NCI-H526 (cell line): ENCODE measurements at regions not wholly inside any gene's neighbourhood (a gene's known extent, or its start where the extent isn't known, plus 50 kb on each side); places are given as distances from the start of the nearest gene placed in this dataset.

Experiments used
- DNase-seq, 2 experiments: peaks; one replicate each; lab custom pipeline; 2025; lab: John Stamatoyannopoulos, UW

DNA sequence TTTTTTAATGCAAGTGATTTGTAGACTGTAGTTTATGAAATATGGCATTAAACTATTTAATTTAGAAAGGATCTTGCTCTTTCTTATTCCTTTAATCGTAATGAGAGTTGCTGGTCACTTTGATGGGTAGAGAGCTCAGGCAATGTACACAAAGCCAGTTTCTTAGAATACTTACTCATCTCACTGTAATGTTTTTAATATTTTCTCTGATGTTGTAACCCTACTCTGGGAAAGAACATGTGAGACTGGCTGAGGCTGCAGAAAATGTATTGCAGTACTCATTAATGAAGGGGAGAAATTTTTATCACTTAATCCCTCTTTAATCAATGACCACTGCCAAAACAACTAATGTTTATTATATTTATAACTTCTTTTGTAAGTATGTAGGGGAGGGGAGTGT is 479.4 kb upstream of the KCNMB2 start:
- no peak for DNase-seq

DNA sequence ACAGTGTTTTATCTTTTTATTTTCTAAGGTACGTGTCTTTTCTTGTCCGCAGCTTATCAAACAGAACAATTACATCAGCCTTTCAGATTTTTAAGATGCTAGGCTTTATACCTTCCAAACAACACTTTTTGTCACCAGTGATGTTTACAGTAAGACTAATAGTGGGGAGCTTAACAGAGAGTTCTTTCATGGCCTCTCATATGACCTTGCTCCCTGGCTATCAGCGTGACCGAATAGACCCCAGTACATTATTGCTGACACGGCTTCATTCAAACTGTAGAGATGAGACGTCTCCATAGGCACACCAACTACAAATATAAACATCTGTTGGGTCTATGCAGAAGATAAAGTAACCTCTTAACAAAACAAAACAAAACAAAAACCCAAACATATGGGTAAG is 477.6 kb upstream of the KCNMB2 start:
- no peak for DNase-seq

DNA sequence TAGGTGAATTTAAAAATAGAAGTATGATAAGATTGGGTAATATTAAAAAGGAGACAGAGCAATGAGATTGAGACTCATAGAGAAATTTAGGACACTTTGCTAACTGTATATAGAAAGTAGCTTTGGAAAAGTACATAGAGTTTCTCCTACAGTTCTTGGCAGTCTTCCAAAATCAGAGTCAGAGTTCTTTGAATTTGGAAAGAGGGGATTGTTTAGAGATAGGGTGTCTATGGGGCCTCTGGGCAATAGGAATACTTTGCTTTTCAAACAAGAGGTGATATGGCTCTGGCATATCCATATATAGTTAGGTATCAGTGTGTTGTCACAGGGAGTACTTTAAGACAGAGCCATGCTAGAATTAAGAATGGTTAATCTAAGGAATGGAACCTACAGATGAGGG is 477.1 kb upstream of the KCNMB2 start:
- DNase-seq = no peak

DNA sequence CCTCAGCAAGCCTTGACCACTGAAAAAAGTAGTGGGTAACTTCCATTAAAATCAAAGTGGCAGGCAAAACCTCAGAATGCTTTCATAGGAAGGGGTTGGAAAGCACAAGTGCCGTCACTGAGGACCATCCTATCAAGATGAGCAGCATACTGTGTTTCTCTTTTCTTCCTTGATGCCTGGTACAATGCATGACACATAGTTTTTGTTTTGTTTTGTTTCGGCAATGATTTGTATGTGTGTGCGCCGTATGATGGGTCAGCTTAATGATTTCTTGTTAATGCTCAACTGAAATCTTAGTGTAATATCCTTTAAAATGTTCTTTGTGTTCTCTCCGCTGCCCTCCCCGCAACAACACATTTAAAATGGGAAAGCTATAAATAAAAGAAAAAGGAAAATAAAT is 476.4 kb upstream of the KCNMB2 start:
- DNase-seq = no peak

DNA sequence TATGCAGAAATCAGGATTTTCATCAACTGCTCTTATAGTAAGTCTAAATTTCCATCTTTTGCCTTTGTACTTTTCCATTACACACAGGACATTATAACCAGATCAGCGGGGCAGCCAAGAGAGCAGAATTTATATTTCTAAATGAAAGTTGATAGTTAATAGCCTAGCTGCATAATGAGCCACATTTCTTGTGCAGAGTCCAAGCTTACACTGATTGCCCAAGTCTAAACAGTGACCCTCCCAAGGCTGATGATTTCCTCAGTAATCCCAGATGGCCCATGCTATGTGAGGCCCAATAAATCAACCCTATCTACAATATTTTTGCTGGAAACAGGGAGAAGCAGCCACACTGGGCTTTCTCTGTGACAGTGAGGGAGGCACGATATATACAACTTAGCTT is 475.8 kb upstream of the KCNMB2 start:
- no peak for DNase-seq

DNA sequence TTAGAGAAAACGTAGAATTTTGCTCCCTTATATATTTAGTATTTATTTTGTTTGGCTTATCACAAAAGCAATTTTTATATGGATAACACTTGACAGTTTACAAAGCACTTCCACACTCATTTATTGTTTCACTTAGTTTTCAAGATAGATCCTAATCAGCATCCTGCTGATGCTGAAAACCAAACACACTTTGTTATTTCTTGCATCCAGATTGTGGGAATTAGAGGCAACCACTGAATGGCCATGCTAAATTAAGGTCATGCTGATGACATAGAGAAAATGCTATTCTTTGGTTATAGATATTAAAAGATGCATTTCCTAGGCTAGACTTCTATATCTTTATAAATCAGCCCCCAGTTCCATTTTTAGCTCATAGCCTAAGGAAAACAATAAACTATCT is 474.1 kb upstream of the KCNMB2 start:
- no peak for DNase-seq

DNA sequence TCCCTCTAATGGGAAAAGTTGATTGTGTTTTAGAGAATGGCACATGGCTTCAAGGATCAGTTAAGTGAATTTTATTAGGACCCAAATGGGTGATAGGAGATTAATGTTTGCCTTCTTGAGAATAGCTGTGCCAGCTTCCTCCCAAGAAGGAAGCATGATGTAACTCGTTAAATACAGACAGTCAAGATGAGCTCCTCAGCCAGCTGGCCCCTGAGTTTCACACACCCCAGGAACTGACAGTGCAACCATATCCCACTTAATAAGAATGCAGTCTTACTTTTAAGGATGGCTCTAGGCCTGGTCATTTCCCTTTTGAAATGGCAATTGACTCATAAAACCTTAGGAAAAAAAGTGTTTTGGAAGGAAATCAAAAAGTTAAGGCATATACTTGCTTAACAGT is 472.8 kb upstream of the KCNMB2 start:
- no peak for DNase-seq

DNA sequence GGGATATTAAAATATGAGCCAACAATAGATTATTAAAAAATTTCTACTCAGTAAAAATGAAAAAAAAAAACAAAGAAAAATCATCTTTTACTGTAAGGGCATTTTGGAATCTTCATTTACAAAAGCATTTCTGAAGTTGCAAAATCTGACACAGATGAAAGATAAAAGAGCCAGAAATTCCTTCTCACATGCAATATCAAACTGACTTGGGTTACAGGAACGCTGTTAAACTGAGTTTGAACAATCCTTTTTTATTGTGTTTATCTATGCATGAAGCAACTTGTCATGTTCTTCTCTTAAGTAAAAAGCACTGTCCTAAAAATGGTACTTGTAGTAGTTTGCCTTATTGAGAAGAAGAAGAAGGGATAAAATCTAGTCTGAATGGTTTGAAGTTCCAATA is 468.5 kb upstream of the KCNMB2 start:
- DNase-seq = no peak

DNA sequence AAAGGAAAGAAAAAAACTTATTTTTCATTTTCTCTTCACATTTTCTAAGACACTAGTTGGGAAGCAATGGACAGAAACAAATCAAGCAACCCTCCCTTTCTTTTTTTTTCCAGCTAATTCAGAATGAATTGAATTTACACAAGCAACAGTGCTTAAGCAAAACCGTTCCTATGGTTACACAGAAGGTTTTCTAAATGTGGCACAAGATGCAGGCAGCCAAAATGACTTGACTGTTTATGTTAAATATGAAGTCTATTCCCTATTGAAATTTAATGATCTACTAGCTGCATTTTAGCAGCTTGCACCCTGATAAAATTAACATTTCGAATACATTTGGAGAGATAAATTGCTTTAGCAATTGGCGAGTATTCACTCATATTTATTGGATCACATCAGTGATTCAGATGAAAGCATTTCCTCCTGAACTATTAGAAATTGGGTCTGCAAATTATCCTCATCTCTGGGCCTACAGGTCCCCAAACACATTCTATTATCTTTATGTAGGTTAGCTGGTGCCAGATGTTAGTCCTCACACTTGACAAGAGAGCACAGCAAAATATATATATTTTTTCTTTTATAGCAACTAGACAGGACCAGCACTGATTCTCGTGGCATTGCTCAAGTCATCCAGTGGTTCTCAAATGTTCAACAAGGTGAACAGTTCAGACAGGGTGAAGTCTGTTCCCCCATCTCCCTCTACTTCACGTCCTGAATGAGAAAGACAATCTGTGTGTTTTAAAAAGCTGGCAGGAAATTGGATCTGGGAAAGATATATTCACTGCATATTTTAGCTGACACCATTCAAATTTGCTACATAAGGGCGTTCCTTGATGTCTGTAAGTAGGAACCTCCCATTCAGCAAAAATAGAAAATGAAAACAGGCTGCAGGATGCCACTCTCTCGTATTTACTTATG is 463.6 kb upstream of the KCNMB2 start:
- DNase-seq = peak; percentile 12 to 52

DNA sequence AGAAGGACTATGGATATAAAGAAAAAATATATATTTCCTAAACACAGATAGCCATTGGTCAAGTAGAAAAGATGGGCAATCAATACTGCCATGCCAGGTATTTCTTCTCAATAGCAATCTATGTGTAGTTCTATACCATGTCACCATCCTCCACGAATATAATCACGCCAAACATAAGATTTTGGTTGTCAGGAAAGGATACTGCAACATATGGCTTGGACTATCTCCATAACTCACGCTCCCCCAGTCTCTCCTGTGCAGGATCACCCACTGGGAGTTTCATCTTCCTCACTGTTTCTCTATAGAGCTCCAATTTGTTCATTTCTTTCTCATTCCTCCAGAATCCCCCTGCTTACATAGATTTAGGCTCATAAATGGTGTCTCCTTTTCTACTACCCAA is 462.9 kb upstream of the KCNMB2 start:
- DNase-seq = no peak

DNA sequence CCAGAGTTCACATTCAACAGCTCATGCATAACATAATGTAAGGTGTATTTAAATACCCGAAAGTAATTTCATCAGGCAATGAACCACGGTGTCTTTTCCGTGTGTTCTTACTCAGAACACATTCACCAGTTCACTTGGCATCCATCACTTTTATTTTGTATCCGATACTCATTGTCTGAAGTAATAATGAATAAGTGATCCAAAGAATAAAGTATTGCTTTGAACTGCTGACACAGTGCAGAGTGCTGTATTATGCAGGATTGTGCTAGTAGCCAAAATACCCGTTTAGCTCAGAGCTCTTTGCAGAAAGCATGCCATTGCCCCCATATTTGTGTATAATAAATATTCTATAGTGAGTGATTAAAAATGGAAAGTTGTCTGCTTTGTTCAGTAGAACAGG is 460.9 kb upstream of the KCNMB2 start:
- DNase-seq = peak; percentile 18 to 20

DNA sequence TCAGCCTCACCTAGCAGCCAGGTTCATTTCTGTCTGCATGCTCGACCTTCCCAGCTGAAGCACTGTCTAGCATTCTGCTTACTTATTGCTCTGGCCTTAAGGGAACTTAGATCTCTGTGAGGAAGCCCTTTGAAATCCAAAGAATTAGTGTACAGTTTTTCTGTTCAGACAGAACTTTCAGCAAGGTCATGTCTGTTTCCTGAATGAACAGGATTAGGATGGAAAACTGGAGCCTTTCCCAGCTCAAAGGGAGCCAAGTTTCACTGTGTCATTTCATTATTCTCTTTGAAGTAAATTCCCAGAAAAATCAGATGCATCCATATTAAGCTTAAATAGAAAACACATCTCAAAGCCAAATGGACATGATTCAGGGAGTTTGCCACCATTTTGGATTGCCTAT is 457.3 kb upstream of the KCNMB2 start:
- no peak for DNase-seq

DNA sequence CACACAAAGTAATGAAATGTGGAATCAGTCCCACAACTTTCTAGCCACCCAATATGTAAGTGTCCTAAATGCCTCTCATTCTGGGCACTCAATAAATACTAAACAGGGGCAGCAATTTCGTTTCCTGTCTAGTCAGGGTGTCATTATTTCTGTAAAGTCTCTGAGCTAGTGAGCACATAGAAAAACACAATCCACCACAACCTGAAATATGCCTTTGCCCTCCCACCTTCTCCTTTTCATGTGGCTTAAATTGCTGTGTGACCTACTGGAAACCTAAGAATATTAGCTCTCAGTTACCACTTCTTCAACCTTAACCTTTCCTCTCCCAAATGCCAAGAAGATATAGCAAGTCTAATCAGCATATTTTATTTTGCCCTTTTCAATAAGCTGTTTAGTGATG is 456.3 kb upstream of the KCNMB2 start:
- no peak for DNase-seq

DNA sequence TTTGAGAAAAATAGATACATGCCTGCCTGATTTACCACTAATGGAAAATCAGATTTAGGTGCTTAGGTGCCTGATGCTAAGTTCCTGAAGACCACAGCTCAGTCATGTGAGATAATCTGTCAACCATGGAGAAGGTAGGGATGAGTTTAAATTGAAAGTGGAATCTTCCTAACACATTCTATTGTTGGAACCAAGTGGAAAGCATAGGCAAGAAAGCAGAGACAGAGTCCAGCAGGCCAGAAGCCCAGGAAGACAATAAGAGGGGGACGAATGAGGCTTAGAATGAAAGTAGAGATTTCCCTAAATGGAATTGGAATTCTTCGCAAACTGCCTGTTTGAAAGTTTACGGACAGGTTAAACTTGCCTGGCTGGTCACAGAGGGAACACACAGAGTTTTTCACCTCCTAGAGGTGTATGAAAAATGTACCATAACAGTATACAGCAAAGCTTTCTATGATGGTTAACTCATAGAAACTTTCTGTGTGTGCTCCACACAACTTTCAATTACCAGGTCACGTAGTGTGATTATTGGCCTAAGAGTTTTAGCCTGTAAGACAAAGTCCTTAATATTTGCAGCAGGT is 453.8 kb upstream of the KCNMB2 start:
- no peak for DNase-seq

DNA sequence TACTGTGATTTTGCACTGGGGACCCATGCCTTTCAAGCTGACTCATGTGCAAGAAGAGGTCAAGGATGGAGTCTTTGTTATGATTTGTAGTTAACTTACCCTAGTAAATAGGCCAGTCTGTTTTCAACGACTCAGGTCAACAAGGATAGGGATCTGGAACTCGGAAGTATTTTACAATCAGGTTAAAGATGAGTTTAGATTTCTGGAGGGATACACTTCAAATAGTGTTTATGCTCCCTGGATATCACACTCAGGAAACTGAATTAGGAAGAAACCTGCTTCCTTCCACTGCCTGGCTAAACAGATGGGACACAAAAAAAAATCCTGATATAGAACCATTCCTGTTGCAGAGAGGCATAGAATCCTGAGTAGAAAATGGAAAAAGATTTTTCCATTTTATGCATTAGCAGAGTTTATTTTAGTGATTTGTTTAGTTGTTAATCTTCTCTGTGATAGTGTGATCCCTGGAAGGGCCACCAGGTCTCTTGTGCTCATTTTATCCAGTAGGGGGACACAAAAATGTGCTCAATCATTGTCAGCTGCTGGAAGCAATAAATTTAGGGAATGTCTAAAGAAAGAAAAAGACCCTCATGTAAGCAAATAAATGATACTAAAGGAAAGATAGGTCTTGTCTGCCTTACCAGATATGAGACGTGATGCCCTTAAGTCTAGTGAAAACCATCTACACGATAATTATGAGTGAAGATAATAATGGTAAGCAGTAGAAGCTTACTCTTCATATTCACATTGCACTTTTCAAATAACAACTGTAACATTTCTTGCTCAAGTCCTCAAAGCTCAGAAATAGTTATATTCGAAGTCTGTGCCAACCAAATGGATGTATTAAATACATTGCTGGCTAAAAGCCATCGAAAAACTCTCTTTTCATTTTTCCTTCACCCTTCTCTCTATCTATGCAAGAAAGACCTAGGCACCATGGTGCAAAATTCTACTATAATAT is 452.1 kb upstream of the KCNMB2 start:
- DNase-seq = peak in 1 of 2 experiments; percentile 31

DNA sequence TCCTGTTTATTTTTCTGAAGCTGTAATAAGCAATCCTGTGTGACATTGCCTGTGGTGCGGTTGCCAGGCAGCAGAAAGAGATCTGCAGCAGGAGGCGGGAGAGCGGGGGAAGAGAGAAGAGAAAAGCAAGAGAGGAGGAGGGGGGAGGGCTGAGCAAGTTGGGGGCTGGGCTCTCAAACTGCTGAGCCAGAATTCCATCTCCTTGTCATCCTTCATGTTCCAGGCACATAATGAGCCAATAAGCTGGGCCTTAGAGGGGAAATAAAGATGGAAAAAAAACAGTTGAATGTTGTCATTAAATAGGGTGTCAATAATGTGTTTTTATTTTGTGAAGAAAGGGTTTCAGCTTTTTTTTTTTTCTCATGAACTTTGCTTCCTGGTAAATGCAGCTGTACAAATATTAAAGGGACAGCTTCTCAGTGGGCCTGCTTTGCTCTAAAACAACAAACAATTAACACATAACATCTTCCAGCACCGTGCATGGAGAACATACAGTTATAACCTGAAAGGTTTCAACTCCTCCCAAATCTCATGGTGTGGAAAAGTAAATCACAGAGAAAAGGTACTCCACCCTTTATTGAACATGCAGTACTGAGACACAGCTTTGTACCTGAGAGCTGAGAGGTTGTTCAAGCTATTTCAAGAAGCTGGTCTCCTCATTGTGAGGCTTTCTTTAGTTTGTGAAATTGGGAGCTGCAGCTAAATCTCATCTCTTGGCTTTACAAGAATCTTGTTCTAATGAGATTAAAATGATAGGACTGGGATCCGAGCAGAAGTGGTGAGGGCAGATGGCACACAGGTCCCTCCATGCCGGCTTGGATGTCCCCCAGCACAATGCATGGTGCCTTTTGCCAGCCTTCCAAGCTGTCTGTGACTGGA is 451.1 kb upstream of the KCNMB2 start:
- DNase-seq = peak; percentile 79 to 86

DNA sequence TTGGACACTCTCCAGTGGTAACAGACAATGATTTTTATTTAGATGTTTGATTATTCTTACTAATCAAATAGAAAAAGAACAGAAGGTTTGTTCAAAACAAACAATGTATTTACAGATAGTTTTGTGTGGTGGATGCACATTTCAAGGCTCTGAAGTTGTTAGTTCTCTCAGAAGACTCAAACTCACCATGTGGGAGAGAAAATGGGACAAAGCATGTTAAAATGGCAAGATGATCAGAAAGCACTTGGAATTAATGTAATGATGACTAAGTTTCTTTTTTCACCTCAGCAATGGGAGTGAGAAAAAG is 450.5 kb upstream of the KCNMB2 start:
- no peak for DNase-seq

DNA sequence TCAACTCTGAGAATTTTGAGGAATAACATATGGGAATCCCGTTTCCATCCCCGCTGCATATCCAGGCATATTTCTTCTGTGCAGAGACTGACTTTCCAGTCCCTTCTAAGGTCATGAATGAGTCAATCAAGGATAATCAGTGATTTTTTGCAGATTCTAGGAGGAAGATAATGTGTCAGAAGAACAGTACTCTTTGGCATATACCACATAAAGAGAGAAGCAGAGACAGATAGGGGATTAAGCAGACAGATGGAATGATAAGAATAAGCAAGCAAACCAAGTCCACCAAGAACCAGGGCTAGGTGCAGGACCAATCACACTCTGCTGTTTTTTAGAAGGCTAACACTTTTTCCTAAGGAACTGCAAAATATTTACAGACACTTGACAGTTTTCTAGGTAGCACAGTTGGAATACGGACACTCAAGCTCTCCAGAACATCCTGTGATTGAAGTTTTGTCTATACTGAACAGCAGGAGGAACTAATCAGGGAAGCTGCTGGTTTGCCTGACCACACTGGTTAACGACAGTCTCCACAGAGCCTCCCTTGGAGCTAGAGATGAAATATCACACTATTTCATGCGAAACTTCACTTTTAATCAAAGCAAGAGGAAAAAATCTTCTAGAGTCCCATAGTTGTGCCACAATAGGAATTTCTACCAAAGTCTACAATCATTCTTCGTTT is 450.0 kb upstream of the KCNMB2 start:
- no peak for DNase-seq

DNA sequence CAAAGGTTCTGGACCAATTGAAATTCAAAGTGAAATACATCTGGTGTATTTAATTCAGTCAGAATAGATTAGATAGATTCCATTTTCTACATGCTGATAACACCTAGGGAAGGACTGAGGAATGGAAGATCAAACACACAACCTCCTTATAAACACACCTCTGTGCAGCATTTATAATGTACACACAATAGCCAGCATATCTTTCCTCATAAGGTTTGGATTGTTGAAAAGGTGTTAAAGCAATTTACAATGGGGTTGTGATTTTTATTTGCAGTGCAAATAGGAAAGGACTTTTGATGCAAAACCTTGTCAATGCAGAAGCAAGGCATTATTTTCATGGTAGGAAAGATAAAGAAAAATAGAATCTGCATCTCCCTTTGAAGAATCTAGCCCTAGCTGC is 448.9 kb upstream of the KCNMB2 start:
- DNase-seq = no peak

DNA sequence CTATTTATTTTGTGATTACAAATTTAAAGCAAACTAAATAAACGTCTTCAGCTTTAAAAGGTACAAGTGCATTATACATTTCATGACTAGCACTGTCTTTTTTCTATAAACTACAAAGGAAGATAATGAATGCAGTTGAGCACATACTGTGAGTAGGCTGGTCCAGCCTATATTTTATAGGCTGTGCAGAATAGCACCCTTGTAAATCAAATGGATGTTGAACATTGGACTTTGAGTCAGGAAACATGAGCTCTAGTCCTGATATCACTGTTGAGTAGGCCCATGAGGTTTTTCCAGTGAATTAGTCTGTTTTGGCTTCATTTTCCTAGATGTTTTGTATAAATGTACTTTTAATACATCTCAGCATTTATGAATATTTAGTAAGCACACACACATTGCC is 447.3 kb upstream of the KCNMB2 start:
- peak; percentile 26 to 52 for DNase-seq

DNA sequence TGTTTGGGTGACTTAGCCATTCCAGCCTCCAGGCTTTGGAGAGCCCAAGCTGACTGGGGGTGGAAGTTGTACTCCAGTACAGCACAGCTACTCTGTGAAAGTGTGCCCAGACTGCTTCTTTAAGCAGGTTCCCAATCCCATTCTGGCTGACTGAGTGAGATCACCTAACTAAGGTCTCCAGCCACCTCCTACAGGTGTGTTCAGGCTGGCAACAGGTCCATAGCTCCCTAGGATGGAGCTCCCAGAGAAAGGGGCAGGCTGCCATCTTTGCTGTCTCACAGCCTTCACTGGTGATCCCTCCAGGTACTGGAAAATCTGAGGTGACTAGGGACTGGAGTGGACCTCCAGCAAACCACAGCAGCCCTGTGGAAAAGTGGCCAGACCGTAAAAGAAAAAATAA is 445.3 kb upstream of the KCNMB2 start:
- no peak for DNase-seq
